Stimulated activated CD4-positive, alpha-beta T cell treated with anti-CD3 and anti-CD28 coated beads, Interleukin-12 subunit alpha, Interleukin-12 subunit beta, amount 100 ng/mL, for 4 hours (primary cell): ENCODE measurements at regions not wholly inside any gene's neighbourhood (a gene's known extent, or its start where the extent isn't known, plus 50 kb on each side); places are given as distances from the start of the nearest gene placed in this dataset.
"Not testable (repeated sequence)": the region's sequence is repeated elsewhere in the genome, so short reads cannot be mapped to it uniquely, and the experiment has no call there.

ENCODE experiments used
- DNase-seq: peaks from one replicate; pipeline ENCODE4 v3.0.0-alpha.2; 2020

GRCh38 chr1:184882957-184883815 is 91.1 kb downstream of the NIBAN1 start:
- no peak for DNase-seq

- no peak for DNase-seq
Measured at GRCh38 chr1:184881941-184882913, 92.1 kb downstream of the NIBAN1 start.

GRCh38 chr1:184879876-184880557 is 94.3 kb downstream of the NIBAN1 start:
- DNase-seq = no peak

GRCh38 chr1:184878602-184879001 is 95.7 kb downstream of the NIBAN1 start:
- DNase-seq = no peak

DNA sequence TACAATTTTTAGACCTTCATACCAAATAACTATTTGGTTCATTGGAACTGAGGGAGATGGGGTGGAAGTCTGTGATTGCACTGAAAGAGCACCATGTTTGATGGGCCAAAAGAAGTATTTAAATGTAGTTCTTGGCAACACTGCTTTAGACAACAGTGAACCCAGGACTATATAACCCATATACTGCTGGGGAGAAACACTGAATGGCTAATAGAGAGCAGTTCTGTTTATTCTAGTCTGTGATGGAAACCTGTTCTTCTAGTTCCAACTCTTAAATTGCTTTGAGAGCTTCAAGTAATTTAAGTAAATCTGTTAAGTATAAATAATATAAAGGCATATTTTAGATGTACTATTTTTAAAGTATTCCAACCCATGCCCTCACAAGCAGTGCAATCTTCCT is 96.3 kb downstream of the NIBAN1 start:
- no peak for DNase-seq

DNA sequence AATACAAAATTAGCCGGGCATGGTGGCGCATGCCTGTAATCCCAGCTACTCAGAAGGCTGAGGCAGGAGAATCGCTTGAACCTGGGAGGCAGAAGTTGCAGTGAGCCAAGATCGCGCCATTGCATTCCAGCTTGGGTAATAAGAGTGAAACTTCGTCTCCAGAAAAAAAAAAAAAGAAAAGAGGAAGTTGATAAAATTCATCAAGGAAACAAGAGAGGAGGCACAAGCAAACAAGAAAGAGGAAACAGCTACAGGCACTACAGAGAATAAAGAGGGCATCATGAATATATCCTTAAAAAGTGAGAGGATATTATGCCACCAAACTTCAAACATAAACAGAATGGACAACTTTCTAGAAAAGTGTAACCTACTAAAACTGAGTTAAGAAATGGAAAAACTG is 98.3 kb downstream of the NIBAN1 start:
- not testable (repeated sequence) for DNase-seq

GRCh38 chr1:184875218-184875617 is 99.1 kb downstream of the NIBAN1 start:
- DNase-seq = no peak

DNA sequence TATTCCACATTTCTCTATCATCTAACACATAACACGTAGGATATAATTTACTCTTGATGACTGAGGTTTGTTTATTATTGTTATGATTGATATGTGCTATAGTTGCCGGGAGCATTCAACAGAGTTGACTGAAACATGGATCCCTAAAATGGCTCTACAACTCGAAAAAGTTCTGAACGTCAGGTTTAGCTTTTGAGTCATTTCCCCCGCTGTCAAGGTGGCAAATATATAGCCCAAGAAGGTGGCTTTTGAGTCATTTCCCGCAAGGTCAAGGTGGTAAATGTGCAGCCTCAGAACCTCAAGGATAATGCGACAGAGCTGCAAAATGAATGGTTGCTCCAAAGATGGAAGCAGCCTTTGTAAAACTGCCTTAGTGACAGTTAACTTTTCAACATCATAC is 104.0 kb downstream of the NIBAN1 start:
- no peak for DNase-seq

DNA sequence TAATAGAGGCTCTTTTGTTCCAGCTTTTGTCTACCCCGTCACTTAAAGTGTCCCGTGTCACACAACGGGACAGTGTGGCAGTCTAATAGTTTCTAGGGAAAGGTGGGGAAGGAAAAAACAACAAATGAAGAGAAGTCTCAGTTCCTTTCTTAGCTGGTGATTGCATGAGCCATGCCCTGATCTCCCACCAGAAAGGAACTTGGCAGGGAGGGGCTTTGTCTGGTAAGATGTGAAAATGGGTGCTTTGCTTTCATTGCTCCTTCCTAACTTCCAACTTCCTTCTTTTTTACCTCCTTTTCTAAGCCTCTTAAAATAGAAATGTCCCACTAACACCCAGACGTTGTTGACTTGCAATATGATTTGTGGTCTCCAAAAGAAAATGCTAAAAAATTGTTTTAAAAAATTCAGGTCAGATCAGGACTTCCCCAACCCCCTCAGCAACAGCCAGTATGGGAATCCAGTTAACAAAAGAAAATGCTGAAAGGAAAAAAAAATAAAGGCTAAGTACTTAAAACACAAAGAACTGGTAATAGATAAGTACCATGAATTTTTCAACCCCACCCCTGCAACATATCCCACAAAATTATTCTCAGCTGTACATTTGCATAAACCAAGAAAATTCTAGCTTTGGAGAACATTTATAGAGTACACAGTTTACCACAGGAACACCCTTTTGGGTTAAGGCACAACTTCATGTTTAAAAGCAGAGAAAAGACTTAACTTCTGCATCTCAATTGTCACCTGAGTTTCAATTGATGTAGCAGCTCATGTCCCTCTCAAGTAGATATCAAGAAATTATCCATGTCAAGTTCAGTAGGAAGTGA is 106.2 kb downstream of the NIBAN1 start:
- DNase-seq = no peak

DNA sequence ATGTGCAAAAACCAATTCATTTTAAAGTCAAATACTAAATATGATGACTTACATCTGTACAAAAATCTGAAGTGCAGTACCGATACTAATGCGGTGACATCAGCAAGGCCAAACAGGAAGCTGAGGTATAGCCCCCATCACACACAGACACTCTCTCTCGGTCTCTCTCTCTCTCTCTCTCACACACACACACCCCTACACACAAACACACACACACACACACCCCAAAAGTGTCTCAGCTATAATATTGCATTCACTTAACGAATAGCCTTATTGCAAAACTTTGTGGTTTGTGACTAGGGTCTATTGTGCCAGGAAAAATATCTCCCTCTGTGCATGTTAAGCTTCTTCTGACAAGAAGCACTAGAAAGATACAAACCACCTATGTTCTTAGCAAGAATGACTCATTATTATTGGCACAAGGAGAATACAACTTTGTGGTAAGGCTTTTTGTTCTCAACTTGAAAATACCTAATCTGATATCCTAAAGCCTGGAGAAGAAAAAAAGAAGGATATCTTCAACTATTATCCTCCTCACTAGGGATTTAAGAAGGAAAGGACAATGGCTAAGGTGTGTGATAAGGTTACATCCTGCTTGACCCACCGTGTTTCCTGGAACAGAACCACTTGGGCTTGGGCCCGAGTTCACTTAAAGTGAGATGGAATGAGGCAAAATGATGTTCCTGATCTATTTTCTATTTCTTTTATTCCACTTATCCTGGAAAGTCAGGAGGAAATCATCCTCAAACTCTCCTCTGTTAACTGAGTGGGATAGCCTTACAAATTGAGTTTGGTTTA is 107.1 kb downstream of the NIBAN1 start:
- no peak for DNase-seq

GRCh38 chr1:184866586-184866985 is 107.7 kb downstream of the NIBAN1 start:
- DNase-seq = no peak

DNA sequence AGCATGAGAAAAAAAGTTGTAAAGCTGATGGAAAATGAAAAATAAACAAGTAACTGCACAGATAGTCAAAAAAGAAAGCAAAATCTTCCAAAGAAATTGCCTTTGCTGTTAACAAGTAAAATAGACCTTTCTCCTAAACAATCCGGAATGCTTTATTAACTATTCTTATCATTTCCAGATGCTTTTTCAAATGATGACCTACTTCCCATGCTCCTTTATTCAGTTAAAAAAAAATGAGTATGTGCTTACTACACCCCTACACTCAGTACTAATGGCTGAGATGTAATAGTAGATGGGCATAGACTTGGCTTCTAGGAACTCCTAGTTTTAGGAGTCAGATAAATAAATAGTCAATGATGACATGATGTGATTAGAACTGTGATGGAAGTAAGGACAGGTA is 108.5 kb downstream of the NIBAN1 start:
- no peak for DNase-seq

DNA sequence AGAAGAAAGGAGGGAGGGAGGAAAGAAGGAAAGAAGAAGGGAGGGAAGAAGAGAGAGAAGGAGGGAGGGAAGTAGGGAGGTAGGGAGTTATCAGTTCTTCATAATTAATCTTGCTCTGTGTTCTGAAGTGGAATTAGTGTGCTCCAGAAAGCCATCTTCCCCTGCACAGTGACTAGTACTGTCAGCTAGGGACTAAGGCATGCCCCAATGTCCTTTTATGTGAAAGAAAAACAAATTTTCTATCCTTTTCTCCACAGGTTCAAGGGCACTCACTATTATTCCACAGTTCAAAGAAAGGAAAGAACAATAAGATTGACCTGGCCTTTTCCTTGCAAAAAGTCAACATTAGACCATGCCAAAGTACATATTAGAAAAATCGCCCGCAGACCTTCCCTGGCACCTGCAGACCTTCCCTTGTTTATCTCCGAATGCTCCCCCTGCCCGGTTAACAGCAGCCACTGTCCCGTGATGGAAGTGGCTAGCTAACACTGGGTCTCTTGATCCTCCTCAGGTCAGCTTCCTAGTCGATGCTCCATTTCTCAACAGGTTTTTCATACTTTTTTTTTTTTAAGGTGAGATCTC is 107.2 kb upstream of the EDEM3 start:
- DNase-seq = no peak

GRCh38 chr1:184860985-184861754 is 106.5 kb upstream of the EDEM3 start:
- DNase-seq = no peak

DNA sequence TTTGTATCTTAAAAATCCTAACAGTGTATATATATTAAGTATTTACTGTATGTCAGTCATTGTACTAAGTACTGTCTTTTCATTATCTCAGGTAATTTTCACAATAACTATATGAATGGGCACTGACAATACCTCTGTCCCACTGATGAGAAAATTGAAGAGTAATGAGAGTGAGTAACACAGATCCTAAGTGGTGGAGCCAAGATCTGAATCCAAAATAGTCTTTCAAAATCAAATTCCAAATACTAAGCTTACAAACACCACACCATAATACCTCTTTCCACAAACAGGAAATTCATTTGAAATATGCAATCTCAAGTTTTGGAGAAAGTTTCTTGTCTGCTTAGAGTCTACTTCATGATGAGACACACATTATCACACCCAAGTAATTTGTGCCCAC is 105.9 kb upstream of the EDEM3 start:
- DNase-seq = no peak

- DNase-seq = no peak
Measured at GRCh38 chr1:184859381-184860105, 104.9 kb upstream of the EDEM3 start.

DNA sequence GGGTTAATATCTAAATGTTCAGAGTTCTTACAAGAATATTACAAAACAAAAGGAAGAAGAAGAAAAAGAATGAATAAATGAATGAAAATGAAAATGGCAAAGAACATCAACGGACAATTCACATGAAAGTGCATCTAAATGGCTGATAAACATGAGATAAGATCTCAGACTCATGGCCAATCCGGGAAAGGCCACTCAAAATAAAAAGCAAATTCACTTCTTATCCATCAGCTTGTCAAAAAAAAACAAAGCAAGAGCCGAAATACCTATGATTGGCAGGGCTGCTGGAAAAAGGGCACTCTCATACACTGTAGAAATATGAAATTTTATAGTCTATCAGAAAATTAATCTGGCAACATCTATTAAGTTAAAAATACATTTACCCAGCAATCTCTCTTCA is 103.6 kb upstream of the EDEM3 start:
- no peak for DNase-seq

- no peak for DNase-seq
Measured at GRCh38 chr1:184854496-184855140, 100.0 kb upstream of the EDEM3 start.

DNA sequence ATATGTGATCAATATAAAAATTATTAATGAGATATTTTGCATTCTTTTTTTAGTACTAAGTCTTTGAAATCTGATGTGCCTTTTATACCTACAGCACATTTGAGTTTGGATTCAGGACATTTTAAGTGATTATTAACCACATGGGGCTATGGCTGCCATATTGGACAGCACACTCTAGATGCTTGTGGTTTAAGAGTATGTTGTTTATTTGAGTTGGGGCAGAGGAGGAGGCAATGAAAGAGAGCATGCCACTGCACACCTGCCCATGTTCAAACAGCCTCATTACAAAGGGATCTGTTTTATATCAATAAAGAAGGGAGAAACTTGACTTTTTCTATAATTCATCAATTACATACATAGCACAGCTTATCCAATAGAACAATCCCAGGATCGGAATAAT is 99.4 kb upstream of the EDEM3 start:
- no peak for DNase-seq
